ENCODE measurements at regions not wholly inside any gene's neighbourhood (a gene's known extent, or its start where the extent isn't known, plus 50 kb on each side); places are given as distances from the start of the nearest gene placed in this dataset.

DNA sequence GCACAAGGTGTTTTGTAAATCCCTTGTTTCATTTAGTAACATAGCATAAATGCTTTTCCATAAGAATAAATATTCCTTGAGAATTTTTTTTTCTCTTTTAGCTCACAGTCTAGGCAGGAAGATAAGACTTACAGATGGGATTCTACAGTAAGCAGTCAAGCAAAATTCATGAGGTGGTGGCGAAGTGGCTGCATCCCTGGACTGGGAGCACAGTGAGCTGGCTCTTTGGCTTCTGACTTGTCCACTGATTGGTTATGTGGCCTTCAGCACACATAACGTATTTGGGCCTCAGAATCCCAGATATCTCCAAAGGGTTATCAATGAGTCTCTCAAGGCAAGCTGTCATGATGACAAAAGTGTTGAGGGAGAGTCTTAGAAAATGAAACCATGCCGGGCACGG, 99.8 kb downstream of the EBNA1BP2 start:
- ChIA-PET CTCF (interaction anchor here (1.0 to 10.2 kb wide), 19 partner anchors 8 to 323 kb away, joined by 3 to 285 read pairs (median 10); partner anchors contain the start of gene TMEM269), POLR2A (no interaction called here)
- DNase-seq (ENCODE audit: extremely low spot score): no peak
- TF ChIP-seq, protein P1, sequence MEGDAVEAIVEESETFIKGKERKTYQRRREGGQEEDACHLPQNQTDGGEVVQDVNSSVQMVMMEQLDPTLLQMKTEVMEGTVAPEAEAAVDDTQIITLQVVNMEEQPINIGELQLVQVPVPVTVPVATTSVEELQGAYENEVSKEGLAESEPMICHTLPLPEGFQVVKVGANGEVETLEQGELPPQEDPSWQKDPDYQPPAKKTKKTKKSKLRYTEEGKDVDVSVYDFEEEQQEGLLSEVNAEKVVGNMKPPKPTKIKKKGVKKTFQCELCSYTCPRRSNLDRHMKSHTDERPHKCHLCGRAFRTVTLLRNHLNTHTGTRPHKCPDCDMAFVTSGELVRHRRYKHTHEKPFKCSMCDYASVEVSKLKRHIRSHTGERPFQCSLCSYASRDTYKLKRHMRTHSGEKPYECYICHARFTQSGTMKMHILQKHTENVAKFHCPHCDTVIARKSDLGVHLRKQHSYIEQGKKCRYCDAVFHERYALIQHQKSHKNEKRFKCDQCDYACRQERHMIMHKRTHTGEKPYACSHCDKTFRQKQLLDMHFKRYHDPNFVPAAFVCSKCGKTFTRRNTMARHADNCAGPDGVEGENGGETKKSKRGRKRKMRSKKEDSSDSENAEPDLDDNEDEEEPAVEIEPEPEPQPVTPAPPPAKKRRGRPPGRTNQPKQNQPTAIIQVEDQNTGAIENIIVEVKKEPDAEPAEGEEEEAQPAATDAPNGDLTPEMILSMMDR (IDR thresholded peaks at IDR 0.05; ENCODE audit: control extremely low read depth, extremely low read depth, low read depth, missing control alignments): no peak

DNA sequence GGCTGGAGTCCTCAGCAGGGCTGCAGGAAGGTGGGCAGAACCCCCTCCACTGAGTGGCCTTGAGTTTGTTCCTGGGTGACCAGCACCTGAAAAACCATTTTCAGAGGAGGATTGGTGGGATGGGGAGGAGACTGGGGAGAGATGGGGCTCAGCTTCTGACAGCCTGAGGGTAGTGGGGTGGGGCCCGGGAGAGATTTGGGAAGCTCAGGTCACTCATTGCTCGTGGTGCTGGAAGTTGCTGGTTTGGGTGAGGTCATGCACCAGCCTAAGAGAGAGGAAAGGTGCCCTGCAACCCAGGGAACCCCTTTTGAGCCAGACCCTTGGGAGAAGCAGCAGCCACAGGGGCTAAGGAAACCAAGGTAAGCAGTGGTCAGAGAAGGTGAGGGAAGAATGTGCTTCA, 100.8 kb downstream of the EBNA1BP2 start:
- TF ChIP-seq, protein P1 (IDR thresholded peaks at IDR 0.05; ENCODE audit: control extremely low read depth, extremely low read depth, low read depth, missing control alignments): no peak
- CTCF ChIA-PET: interaction anchor here (1.3 to 10.2 kb wide), 5 partner anchors 12 to 292 kb away, joined by 4 to 285 read pairs (median 15); partner anchors contain the start of gene TMEM269
- POLR2A ChIA-PET: no interaction called here
- DNase-seq (ENCODE audit: extremely low spot score): no peak

- POLR2A ChIA-PET: no interaction called here
- no peak for DNase-seq (ENCODE audit: extremely low spot score)
- TF ChIP-seq, protein P1 (IDR thresholded peaks at IDR 0.05; ENCODE audit: control extremely low read depth, extremely low read depth, low read depth, missing control alignments): no peak
- CTCF ChIA-PET: interaction anchor here (1.6 to 10.2 kb wide), 2 partner anchors 147 to 155 kb away, joined by 11 to 285 read pairs; no protein-coding TSS in a partner anchor
Measured at GRCh38 chr1:43069461-43070050, 102.5 kb downstream of the EBNA1BP2 start.

DNA sequence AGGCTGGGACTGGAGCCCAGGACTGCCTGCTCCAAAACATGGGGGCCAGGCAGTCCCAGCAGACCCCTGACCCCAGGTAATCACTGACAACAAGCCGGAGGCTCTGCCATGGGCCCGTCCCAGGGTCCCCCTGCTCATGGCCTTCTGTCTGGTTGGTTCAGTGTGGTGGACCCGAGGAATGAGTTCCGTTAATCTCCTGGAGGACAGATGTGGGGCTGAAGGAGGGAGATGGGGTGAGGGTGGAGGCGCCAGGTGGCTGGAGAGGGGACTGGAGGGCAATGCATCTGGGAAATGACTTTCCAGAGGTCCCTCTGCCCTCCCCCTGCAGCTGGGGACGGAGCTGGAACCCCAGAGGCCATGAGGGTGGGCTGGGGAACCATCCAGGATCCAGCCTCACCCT, 103.2 kb downstream of the EBNA1BP2 start:
- TF ChIP-seq, protein P1 (IDR thresholded peaks at IDR 0.05; ENCODE audit: control extremely low read depth, extremely low read depth, low read depth, missing control alignments): no peak
- POLR2A ChIA-PET: no interaction called here
- DNase-seq (ENCODE audit: extremely low spot score): no peak
- CTCF ChIA-PET: interaction anchor here (10.2 kb wide), 1 partner anchor 155 kb away, joined by 285 read pairs; no protein-coding TSS in a partner anchor

- no peak for DNase-seq (ENCODE audit: extremely low spot score)
- ChIA-PET POLR2A (no interaction called here), CTCF (interaction anchor here (1.4 kb wide), 1 partner anchor 155 kb away, joined by 4 read pairs; no protein-coding TSS in a partner anchor)
- TF ChIP-seq, protein P1 (IDR thresholded peaks at IDR 0.05; ENCODE audit: control extremely low read depth, extremely low read depth, low read depth, missing control alignments): no peak
Measured at GRCh38 chr1:43067977-43068751, 103.9 kb downstream of the EBNA1BP2 start.

DNA sequence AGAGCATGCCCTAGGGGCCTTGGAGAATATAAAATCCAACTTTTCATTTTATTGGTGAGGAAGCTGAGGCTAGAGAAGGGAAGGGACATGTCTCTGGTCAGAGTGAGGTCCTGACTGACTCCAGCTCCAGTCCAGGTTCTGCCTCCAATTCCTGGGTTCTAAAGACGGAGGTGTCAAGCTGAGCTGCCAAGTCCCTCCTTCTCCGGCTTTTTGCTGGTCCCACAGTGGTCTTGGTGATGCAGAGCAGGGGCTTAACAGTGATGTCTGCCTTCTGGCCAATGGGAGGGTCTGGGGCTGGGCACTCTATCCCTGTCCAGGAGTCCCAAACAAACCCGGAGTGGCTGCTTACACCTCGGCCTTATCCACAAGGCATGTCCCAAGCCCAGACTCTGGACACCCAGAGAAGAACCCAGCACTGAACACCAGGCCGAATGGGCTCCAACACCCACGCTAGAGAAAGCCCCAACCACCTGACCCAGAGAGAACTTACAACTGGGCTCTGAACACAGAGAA, 104.8 kb downstream of the EBNA1BP2 start:
- POLR2A ChIA-PET: no interaction called here
- CTCF ChIA-PET: interaction anchor here (1.3 to 1.4 kb wide), 2 partner anchors 145 to 154 kb away, joined by 4 to 5 read pairs; no protein-coding TSS in a partner anchor
- TF ChIP-seq, protein P1 (IDR thresholded peaks at IDR 0.05; ENCODE audit: control extremely low read depth, extremely low read depth, low read depth, missing control alignments): no peak
- DNase-seq (ENCODE audit: extremely low spot score): no peak

Data from GM10248 (cell line).